Keratinocyte (primary cell): ENCODE measurements at regions not wholly inside any gene's neighbourhood (a gene's known extent, or its start where the extent isn't known, plus 50 kb on each side); places are given as distances from the start of the nearest gene placed in this dataset.

ENCODE experiments used
- EZH2 ChIP-seq: IDR thresholded peaks from one replicate; pipeline ENCODE4 v1.6.1; 2012; ENCODE audit warnings: inconsistent platforms, mild to moderate bottlenecking, low read length, moderate library complexity
- TF ChIP-seq, protein P1 (sequence below), 3 experiments: IDR thresholded peaks in 1 of 3; conservative IDR thresholded peaks in 1 of 3; optimal IDR thresholded peaks in 1 of 3; 2 replicates in 2 of 3; 3 replicates in 1 of 3; pipeline versions ENCODE3 to v1.5.1; 2011; ENCODE audit warnings: low read length in 3 of 3, mild to moderate bottlenecking in 3 of 3, moderate library complexity in 2 of 3, control low read depth in 1 of 3, inconsistent platforms in 1 of 3; ENCODE audit not compliant: insufficient read depth in 2 of 3; ENCODE audit errors: extremely low read depth in 1 of 3

DNA sequence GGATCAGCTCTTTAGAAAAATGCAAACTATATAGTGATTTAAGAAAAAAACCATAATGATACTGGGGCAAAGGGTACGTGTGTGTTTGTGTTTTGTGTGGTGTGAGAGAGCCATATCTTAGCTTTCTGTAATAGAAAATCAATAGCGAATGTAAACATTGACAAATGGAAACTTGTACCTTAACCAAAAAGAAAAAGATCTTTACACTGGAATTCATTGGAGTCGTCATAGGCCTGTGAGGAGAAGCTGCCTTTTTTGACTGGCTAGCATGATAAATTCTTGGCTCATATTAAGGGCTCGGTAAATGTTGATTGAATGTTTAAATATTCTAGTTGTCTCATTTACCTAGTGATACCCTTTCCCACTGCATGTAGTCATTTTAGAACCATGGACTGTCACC is 161.8 kb upstream of the ASCC3 start:
- TF ChIP-seq, protein P1, sequence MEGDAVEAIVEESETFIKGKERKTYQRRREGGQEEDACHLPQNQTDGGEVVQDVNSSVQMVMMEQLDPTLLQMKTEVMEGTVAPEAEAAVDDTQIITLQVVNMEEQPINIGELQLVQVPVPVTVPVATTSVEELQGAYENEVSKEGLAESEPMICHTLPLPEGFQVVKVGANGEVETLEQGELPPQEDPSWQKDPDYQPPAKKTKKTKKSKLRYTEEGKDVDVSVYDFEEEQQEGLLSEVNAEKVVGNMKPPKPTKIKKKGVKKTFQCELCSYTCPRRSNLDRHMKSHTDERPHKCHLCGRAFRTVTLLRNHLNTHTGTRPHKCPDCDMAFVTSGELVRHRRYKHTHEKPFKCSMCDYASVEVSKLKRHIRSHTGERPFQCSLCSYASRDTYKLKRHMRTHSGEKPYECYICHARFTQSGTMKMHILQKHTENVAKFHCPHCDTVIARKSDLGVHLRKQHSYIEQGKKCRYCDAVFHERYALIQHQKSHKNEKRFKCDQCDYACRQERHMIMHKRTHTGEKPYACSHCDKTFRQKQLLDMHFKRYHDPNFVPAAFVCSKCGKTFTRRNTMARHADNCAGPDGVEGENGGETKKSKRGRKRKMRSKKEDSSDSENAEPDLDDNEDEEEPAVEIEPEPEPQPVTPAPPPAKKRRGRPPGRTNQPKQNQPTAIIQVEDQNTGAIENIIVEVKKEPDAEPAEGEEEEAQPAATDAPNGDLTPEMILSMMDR (optimal IDR thresholded peaks at IDR 0.05 in 1 of 3, IDR thresholded peaks at IDR 0.05 in 1 of 3, conservative IDR thresholded peaks at IDR 0.05 in 1 of 3; ENCODE audit: extremely low read depth in 1 of 3, insufficient read depth in 2 of 3, low read length in 3 of 3): no peak
- TF ChIP-seq EZH2: no peak
